ENCODE measurements at regions not wholly inside any gene's neighbourhood (a gene's known extent, or its start where the extent isn't known, plus 50 kb on each side); places are given as distances from the start of the nearest gene placed in this dataset.
"Not testable (repeated sequence)": the region's sequence is repeated elsewhere in the genome, so short reads cannot be mapped to it uniquely, and the experiment has no call there.

DNA sequence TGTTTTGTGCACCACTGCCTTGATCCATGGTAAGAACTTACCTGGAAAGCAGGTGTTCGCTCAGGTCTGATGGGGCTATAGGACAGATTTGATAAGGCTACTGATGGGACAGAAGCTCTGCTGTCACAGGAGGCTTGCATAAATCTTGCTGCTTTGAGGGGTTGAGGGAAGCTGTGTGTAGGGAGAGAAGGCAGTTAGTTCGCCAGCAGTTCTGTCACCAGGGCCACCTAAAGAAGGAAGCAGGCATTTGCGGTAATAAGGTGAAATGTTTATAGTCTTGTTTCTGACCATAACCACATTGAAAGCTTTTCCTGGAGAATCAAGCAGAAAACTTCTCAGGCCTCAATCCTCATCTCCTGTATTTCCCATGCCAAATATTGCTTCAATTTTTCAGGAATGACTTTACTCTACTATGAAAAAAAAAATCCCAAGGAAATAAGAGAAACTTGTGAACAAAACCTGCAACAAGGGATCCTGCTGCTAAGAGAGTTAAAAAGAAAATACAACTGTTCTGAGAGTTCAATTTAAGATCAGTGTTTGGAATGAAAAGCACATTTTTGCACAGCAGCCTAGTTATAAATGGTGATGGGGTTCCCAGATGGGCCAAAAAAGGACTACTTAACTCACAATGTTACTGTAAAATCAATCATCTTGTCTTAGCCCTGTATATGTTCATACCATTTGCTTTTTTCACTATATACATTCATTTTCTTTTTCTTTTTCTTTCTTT, 122.0 kb upstream of the RANBP3L start:
- DNase-seq (ENCODE audit: low read depth) = peak; percentile 24

DNA sequence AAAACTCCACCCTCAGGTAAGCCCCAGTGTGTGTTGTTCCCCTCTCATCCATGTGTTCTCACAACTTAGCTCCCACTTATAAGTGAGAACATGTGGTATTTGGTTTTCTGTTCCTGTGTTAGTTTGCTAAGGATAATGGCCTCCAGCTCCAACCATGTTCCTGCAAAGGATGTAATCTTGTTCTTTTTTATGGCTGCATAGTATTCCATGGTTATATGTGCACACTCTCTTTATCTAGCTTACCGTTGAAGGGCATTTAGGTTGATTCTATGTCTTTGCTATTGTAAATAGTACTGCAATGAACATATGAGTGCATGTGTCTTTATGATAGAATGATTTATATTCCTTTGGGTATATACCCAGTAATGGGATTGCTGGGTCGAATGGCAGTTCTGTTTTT, 124.4 kb upstream of the RANBP3L start:
- not testable (repeated sequence) for DNase-seq (ENCODE audit: low read depth)

- no peak for DNase-seq (ENCODE audit: low read depth)
Measured at GRCh38 chr5:36435516-36435915, 133.8 kb upstream of the RANBP3L start.

- no peak for DNase-seq (ENCODE audit: low read depth)
Measured at GRCh38 chr5:36436306-36436705, 134.6 kb upstream of the RANBP3L start.

- DNase-seq (ENCODE audit: low read depth) = no peak
Measured at GRCh38 chr5:36438765-36439561, 137.3 kb upstream of the RANBP3L start.

GRCh38 chr5:36440300-36440699, 138.6 kb upstream of the RANBP3L start:
- no peak for DNase-seq (ENCODE audit: low read depth)

DNA sequence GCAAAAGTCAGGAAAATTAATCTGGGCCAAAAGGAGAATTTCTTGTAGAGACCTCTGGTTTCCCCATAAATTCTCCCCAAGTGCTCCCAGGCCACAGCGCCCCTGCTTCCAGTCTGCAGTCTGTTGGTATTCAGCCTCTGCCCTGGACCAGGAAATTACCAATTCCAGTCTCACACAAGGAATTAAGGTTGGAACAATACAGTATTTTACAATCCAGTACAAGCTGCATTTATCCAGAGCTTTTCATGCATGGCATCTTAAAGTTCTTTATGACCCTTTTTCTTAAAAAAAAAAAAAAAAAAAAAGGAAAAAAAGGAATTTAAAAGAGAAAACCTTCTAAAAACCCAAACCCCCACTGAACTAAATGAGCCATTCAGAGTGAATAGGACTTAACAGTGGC, 139.6 kb upstream of the RANBP3L start:
- DNase-seq (ENCODE audit: low read depth) = no peak

GRCh38 chr5:36442352-36442751, 140.7 kb upstream of the RANBP3L start:
- no peak for DNase-seq (ENCODE audit: low read depth)

DNA sequence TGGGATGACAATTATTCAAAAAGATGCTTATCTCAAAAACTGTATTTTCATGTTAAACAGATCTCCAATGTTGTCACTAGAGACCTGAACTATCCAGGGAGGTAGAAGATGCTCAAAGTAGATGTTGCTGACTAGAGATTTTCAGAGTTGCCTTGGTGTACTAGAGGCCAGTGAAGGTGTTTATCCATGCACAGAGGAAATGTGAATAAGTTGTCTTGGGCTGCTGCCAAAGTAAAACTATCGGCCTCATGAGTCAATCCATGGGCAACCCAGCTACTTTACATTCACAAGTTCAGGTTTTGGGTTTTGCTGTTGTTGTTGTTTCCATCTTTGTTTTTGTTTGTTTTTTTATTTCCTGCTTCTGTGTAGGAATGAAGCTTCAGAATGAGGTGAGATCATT, 141.1 kb upstream of the RANBP3L start:
- DNase-seq (ENCODE audit: low read depth) = no peak

- DNase-seq (ENCODE audit: low read depth) = no peak
Measured at GRCh38 chr5:36443941-36444340, 142.2 kb upstream of the RANBP3L start.

- no peak for DNase-seq (ENCODE audit: low read depth)
Measured at GRCh38 chr5:36444582-36445418, 143.1 kb upstream of the RANBP3L start.

DNA sequence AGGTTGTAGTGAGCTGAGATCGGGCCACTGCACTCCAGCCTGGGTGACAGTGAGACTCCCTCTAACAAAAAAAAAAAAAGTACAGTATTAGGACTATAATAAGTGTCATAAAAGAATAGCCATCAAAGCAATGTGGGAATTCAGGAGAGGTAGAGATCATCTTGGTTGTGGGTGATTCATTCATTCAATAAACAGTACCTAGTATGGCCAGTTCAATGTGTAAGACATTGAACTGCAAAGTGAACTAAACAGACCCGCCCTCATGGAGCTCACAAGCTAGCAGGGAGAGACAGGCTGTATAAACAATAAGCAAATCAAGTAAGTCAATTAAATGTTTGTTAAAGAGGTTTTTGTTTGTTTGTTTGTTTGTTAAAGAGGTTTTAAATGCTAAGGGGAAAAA, 146.1 kb upstream of the RANBP3L start:
- no peak for DNase-seq (ENCODE audit: low read depth)

- DNase-seq (ENCODE audit: low read depth) = no peak
Measured at GRCh38 chr5:36450229-36451014, 148.7 kb upstream of the RANBP3L start.

- no peak for DNase-seq (ENCODE audit: low read depth)
Measured at GRCh38 chr5:36452424-36453006, 150.8 kb upstream of the RANBP3L start.

GRCh38 chr5:36457511-36458270, 148.7 kb upstream of the SLC1A3 start:
- no peak for DNase-seq (ENCODE audit: low read depth)

- no peak for DNase-seq (ENCODE audit: low read depth)
Measured at GRCh38 chr5:36458746-36459145, 147.7 kb upstream of the SLC1A3 start.

DNA sequence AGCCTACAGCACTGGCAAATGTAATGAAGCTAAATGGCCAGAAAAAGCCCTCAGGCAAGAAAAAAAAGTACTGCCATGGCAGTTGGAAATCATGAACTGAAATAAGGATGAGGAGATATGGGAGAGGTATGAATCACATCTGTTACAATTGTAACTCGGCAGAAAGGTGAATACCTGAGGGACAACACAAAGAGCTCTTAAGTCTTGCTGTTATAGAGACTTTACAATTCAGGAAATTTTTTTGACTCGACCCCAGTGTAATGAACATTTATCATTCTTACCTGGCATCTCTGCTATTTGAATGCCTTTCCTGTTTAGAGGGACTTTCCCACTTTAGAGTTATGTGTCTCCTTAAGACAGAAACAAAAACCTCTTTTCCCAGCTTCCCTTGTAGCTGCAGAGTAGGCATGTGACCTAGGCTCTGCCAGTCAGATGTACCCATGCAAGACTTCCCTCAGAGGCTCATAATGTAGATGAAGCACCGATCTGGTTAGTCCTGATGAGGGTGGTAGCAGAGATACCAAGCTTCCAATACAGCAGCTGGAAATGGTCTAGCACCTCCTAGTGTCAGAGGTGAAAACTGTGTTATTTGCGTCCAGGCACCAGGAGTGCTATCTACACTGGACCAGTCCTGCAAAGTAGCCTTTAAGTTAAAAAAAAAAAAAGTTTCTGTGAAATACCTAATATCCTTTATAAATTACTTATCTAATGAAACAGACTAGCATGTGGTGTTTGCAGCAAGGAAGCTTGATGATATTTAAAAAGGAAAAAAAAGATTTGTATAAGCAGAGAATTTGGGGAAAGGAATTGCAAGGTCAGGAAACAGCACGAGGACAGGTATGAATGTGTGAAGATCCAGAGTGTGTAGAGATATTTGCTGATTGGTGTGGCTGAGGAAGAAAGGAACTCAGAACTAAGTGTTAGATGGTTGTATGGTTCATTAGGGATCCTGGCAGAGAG, 146.9 kb upstream of the SLC1A3 start:
- DNase-seq (ENCODE audit: low read depth) = no peak

DNA sequence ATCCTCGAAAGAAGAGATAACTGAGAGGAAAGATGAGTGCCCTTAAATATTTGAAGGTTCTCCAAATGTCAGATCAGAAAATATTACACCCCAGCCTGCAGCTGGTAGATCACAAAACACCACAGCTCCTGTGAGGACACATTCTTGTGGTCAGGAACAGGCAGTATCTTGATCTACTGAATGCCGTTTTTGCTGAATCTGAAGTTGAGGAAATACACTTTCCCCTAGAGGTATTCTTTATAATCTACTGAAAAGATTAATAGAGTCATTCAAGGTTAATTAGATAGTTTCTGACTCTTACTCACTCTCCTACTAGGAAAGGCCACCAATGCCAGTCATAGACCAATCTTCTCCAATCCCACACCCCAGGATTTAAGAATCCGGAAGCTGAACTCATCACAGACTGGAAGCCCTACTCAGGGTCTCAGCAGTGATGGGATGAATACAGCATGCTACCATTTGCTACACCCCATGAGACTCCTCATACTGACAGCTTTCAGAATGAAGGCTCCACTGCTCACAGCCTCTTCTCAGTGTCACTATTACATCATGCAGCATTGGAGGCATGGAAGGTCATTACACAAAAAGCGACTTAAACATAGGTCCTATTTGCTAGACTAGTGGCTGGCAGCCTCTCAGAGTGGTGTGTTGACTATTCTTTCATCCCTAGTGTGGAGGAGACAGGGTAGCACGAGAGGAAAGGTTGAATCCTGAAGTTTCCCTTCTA, 143.9 kb upstream of the SLC1A3 start:
- DNase-seq (ENCODE audit: low read depth) = no peak

DNA sequence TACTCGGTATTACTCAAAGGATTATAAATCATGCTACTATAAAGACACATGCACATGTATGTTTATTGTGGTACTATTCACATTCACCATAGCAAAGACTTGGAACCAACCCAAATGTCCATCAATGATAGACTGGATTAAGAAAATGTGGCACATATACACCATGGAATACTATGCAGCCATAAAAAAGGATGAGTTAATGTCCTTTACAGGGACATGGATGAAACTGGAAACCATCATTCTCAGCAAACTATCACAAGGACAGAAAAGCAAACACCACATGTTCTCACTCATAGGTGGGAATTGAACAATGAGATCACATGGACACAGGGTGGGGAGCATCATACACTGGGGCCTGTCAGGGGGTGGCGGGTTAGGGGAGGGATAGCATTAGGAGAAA, 130.5 kb upstream of the SLC1A3 start:
- not testable (repeated sequence) for DNase-seq (ENCODE audit: low read depth)
